ENCODE measurements at regions not wholly inside any gene's neighbourhood (a gene's known extent, or its start where the extent isn't known, plus 50 kb on each side); places are given as distances from the start of the nearest gene placed in this dataset.
"Not testable (repeated sequence)": the region's sequence is repeated elsewhere in the genome, so short reads cannot be mapped to it uniquely, and the experiment has no call there.

DNA sequence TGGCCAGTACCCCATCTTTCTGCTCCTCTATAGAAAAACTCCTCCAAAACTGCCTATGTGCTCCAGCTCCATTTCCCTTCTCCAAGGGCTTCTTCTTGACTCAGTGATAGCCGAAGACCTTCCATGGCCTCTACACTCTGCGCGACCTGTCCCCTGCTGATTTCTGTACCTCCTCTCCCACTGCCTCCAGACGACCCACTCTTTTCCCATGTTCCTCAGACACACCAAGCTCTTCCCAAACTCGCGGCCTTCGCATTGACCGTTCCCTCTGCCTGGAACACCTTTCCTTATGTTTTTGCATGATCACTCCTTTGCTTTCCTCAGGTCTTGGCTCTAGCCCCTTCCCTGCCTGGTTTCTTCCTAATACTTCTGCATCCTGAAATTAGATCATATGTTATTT lies 255.6 kb upstream of the SDK2 start:
- no peak for DNase-seq

DNA sequence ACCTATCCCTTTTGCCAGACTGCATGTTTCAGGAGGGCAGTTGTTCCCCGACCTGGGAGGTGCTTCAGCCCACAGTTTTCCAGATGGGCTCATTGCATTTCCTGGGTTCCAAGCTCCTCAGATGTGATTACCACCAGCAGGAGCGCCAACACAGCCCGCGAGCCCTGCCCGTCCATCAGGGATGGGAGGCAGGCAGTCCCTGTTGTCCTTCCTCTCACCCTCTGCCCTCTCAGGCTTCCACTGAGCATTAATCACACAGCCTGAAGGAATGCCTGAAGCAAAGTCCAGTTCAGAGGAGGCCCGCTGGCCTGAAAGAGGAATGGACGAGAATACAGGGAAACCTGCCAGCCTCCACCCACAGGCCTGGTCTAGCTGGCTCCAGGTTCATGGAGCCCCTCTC lies 256.3 kb upstream of the SDK2 start:
- no peak for DNase-seq

GRCh38 chr17:73901249-73901648 lies 257.0 kb upstream of the SDK2 start:
- no peak for DNase-seq

GRCh38 chr17:73901661-73902415 lies 257.6 kb upstream of the SDK2 start:
- DNase-seq, result no peak

GRCh38 chr17:73902416-73903181 lies 258.4 kb upstream of the SDK2 start:
- DNase-seq, result no peak

- DNase-seq, result no peak
Measured at GRCh38 chr17:73906896-73907870, 262.9 kb upstream of the SDK2 start.

GRCh38 chr17:73909186-73909585 lies 264.9 kb upstream of the SDK2 start:
- no peak for DNase-seq

GRCh38 chr17:73910206-73910605 lies 266.0 kb upstream of the SDK2 start:
- no peak for DNase-seq

DNA sequence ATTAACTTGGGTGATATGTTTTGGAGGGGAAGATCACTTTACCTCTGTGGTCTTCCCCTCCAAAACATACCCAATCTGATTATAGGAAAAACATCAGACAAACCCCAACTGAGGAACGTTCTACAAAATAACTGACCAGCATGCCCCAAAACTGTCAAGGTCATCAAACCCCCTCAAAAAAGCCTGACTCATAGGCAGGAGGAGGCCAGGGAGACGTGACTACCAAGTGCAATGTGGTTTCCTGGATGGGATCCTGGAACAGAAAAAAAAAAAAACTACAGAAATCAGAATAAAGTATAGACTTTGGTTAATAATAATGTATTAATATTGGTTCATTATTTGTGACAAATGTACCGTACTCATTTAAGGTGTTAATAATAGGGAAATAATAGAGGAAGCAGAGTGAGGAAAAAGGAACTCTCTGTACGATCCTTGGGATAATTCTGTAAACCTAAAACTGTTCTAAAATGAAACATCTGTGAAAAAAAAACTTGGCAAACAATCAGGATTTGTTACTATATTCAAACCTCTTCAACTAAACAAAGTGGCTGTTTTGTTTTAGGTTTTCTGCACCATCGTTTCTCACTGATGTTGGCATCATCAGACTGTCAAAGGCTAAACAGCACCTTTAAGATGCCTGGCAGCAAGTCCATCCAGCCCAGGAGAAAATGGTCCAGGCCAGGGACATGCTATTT lies 266.7 kb upstream of the SDK2 start:
- DNase-seq, result no peak

GRCh38 chr17:73911726-73912372 lies 267.6 kb upstream of the SDK2 start:
- no peak for DNase-seq

DNA sequence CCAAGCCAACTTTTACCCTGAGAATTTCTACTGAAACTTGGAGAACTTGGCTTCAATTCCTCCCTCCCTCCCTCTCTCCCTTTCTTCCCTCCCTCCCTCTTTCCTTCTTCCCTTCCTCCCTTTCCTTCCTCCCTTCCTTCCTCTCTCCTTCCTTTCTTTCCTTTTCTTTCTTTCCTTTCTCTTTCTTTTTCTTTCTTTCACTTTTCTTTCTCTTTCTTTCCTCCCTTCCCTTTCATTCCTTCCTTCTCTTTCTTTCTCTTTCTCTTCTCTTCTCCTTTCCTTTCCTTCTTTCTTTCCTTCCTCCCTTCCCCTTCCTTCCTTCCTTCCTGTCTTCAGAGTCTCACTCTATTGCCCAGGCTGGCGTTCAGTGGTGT lies 268.1 kb upstream of the SDK2 start:
- DNase-seq, result no peak

DNA sequence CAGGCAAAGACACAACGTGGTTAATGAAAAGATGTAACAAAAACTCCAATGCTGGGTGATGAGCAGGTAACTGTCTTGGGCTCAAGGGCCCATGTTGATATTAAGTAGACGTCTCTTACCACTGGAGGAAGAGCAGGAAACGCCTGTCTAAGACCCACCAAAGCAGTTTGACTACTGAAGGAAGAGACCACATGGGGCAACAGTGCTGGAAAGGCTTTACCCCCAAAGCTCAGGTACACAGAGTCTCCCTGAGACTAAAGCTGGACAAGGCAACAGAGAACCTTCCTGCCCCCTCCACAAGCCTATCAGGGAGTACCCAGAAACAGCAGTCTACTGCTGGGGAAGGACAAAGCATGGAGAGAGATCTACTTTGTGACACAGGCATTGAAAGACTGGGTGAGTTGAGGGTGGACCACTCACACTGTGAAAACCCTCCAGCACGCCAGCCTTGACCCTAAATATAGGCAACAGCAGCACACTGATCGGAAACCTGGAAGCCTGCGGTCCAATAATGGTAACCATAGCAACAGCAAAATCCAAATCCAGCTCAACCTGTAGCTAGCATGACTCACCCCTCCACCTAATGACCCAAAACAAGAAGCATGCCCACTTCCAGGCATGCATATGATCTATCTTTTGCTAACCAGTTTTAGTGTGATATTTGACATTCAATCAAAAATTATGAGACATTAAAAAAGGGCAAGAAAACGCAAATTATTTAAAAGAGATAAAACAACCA lies 270.5 kb upstream of the SDK2 start:
- no peak for DNase-seq

DNA sequence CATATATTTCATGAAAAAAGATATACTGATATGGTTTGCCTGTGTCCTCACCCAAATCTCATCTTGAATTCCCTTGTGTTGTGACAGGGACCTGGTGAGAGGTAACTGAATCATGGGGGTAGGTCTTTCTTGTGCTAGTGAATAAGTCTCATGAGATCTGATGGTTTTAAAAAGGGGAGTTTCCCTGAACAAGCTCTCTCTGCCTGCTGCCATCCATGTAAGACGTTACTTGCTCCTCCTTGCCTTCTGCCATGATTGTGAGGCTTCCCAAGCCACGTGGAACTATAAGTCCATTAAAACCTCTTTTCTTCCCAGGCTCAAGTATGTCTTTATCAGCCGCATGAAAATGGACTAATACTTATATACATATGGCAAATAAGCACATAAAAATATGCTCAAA lies 274.8 kb upstream of the SDK2 start:
- DNase-seq, result not testable (repeated sequence)

DNA sequence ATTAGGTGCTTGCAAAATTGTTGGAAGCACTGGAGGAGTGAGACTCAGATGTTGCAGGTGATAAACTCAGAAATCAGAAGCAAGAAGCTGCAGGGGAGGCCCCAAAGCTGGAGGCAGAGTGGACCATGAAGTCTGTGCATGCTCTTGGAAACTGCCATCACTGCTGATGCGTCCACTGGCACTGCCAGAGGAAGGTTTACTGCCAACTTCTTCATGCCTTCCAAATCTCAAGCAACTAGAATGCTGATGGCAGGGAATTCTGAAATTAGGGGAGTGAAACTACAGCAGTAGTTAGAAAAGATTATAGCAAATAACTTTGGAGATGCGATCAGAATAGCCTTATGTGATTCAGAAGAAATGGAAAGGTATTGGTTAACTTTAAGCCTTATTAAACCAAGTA lies 277.1 kb upstream of the SDK2 start:
- DNase-seq, result no peak

GRCh38 chr17:73924114-73924908 lies 279.2 kb upstream of the RPL38 start:
- no peak for DNase-seq

GRCh38 chr17:73924909-73925186 lies 278.6 kb upstream of the RPL38 start:
- no peak for DNase-seq

DNA sequence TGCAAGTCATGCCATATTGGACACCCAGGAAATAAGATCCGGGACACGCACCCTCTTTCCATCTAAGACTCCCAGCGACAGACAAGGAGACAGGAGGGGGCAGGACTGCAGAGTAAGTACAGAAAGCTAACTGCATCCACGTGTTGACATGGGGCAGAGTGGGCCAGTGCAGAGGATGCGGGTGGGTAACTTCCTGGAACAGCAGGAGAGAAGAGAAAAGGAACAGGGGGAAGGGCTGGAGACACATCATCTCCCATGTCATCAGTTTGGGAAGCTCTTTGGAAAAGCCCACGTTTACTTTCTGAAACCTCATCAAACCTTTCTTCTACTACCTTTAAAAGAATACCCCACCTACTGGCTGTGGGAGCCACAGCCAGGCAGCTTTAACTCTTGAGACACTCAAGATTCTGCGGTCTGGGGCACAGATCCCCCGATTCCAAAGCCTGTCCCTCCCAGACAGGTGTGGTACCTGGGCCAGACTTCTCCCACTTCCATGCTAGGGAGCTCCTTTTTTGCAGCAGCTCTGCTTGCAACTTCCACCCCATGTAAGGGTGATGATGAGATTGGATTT lies 273.5 kb upstream of the RPL38 start:
- no peak for DNase-seq

DNA sequence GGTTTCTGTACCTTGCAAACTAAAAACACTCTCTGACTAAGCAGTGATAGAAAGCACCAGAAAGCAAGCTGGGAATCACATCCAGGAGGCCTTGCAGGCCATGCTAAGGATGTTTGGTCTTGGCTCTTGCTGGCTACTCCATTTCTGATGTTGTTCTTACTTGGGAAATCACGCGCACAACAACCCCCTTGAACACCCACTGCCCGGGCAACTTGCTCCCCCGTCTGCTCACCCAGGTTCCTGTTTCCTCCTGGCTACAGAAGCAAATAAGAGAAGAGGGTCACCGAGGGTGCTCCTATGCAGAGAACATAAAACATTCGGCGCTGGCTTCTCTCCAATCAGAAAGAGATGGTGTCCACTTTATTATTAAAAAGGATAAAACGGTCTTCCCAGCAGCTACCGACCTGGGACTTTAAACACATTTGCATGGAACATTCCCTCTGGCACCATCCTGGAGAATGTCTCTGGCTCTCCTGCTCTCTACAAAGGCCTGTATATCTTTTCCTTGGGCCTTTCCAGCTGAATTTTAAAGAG lies 271.2 kb upstream of the RPL38 start:
- DNase-seq, result no peak

- no peak for DNase-seq
Measured at GRCh38 chr17:73933164-73933766, 270.2 kb upstream of the RPL38 start.

GRCh38 chr17:73933871-73934270 lies 269.6 kb upstream of the RPL38 start:
- no peak for DNase-seq

Data from AML-193 (cell line).